ENCODE measurements at regions not wholly inside any gene's neighbourhood (a gene's known extent, or its start where the extent isn't known, plus 50 kb on each side); places are given as distances from the start of the nearest gene placed in this dataset.

GRCh38 chr6:145451029-145451428, 284.3 kb downstream of the EPM2A start:
- Histone ChIP-seq H3F3A (replicated peaks; ENCODE audit: low read depth) (no peaks in the 10 kb centered on the region), H4K20me1 (replicated peaks; ENCODE audit: insufficient read depth) (no peaks in the 10 kb centered on the region), H3K4me1 (ENCODE audit: insufficient read depth) (0 out of 2 replicates have a peak, but pooled peaks cover 4% of the 10 kb centered on the region), H3K27ac (ENCODE audit: low read depth) (no peak overlapping the region), H2AFZ (no peak overlapping the region), H3K9me2 (ENCODE audit: insufficient read depth) (no peaks in the 10 kb centered on the region), H3K36me3 (ENCODE audit: insufficient read depth) (no peaks in the 10 kb centered on the region), H3K79me2 (replicated peaks; ENCODE audit: insufficient read depth) (no peaks in the 10 kb centered on the region), H3K4me2 (no peak overlapping the region), H3K4me3 (no peak overlapping the region), H3K27me3 (ENCODE audit: insufficient read depth) (no peaks in the 10 kb centered on the region)
- ATAC-seq (no peak), DNase-seq (ENCODE audit: low spot score) (no peak)
- Mint-ChIP-seq H3K27ac (no peak overlapping the region), H3K27me3 (ENCODE audit: insufficient read depth, low read depth, poor library complexity) (no peaks in the 10 kb centered on the region), H3K36me3 (ENCODE audit: low read depth) (peaks cover 6% of the 10 kb centered on the region; the same call in 2 of the 3 replicates), H3K9me3 (peaks cover 13% of the 10 kb centered on the region), H3K4me1 (peaks cover 3% of the 10 kb centered on the region; the same call in 1 of the 3 replicates), H3K4me3 (no peak overlapping the region)
- no peak for TF ChIP-seq CREB1 (CRISPR knock-in tag; IDR thresholded peaks at IDR 0.05; ENCODE audit: low read depth)
- no peak for TF ChIP-seq NANOG (IDR thresholded peaks at IDR 0.05; ENCODE audit: borderline replicate concordance)
- TF ChIP-seq JUNB (IDR thresholded peaks at IDR 0.05; ENCODE audit: unreplicated experiment): no peak
- no peak for TF ChIP-seq ZNF331 (CRISPR knock-in tag; IDR thresholded peaks at IDR 0.05; ENCODE audit: low read depth)
- no peak for TF ChIP-seq ZNF462 (CRISPR knock-in tag; IDR thresholded peaks at IDR 0.05)
- TF ChIP-seq STAT1 (IDR thresholded peaks at IDR 0.05; ENCODE audit: unreplicated experiment): no peak
- TF ChIP-seq EZH2 (IDR thresholded peaks at IDR 0.05; ENCODE audit: low read depth, unreplicated experiment): no peak
- no peak for TF ChIP-seq POLR2AphosphoS5 (IDR thresholded peaks at IDR 0.05; ENCODE audit: low read depth)
- TF ChIP-seq, protein P1, sequence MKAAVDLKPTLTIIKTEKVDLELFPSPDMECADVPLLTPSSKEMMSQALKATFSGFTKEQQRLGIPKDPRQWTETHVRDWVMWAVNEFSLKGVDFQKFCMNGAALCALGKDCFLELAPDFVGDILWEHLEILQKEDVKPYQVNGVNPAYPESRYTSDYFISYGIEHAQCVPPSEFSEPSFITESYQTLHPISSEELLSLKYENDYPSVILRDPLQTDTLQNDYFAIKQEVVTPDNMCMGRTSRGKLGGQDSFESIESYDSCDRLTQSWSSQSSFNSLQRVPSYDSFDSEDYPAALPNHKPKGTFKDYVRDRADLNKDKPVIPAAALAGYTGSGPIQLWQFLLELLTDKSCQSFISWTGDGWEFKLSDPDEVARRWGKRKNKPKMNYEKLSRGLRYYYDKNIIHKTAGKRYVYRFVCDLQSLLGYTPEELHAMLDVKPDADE (IDR thresholded peaks at IDR 0.05): no peak
- TF ChIP-seq REST (IDR thresholded peaks at IDR 0.05; ENCODE audit: unreplicated experiment): no peak
- TF ChIP-seq CTCF (conservative IDR thresholded peaks at IDR 0.05; ENCODE audit: low read depth in 2 of 2): no peak
- no peak for TF ChIP-seq EZH2phosphoT487 (IDR thresholded peaks at IDR 0.05; ENCODE audit: unreplicated experiment)
- TF ChIP-seq ZNF114 (CRISPR knock-in tag; IDR thresholded peaks at IDR 0.05): no peak

All from GM23338 (cell line).